ENCODE measurements at regions not wholly inside any gene's neighbourhood (a gene's known extent, or its start where the extent isn't known, plus 50 kb on each side); places are given as distances from the start of the nearest gene placed in this dataset.

DNA sequence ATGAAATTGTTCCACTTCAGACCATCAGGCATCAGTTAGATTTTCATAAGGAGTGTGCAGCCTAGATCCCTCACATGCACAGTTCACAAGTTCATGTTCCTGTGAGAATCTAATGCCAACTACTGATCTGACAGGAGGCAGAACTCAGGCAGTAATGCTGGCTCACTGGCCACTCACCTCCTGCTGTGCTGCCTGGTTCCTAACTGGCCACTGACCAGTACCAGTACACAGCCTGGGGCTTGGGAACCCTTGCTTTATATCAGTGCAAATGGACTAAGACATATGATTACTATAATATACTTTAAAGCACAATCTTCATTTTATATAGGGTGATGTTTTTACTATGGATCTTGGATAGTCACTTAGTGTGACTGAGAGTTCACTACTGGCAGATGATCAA lies 259.2 kb downstream of the SLCO4C1 start:
- TF ChIP-seq SIN3A (IDR thresholded peaks at IDR 0.05; ENCODE audit: borderline replicate concordance, insufficient read depth, low read length) (no peak), POLR2AphosphoS5 (IDR thresholded peaks at IDR 0.05; ENCODE audit: low read depth, low read length) (no peak), TAF1 (IDR thresholded peaks at IDR 0.05; ENCODE audit: borderline replicate concordance, insufficient read depth, low read length) (no peak), FOXP2 (optimal IDR thresholded peaks at IDR 0.05; ENCODE audit: borderline replicate concordance, extremely low read depth, extremely low read length, insufficient read depth) (no peak)
- TF ChIP-seq, protein P1, sequence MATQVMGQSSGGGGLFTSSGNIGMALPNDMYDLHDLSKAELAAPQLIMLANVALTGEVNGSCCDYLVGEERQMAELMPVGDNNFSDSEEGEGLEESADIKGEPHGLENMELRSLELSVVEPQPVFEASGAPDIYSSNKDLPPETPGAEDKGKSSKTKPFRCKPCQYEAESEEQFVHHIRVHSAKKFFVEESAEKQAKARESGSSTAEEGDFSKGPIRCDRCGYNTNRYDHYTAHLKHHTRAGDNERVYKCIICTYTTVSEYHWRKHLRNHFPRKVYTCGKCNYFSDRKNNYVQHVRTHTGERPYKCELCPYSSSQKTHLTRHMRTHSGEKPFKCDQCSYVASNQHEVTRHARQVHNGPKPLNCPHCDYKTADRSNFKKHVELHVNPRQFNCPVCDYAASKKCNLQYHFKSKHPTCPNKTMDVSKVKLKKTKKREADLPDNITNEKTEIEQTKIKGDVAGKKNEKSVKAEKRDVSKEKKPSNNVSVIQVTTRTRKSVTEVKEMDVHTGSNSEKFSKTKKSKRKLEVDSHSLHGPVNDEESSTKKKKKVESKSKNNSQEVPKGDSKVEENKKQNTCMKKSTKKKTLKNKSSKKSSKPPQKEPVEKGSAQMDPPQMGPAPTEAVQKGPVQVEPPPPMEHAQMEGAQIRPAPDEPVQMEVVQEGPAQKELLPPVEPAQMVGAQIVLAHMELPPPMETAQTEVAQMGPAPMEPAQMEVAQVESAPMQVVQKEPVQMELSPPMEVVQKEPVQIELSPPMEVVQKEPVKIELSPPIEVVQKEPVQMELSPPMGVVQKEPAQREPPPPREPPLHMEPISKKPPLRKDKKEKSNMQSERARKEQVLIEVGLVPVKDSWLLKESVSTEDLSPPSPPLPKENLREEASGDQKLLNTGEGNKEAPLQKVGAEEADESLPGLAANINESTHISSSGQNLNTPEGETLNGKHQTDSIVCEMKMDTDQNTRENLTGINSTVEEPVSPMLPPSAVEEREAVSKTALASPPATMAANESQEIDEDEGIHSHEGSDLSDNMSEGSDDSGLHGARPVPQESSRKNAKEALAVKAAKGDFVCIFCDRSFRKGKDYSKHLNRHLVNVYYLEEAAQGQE (IDR thresholded peaks at IDR 0.05; ENCODE audit: insufficient read depth in 1 of 2, low read depth in 2 of 2, low read length in 2 of 2) = no peak

DNA sequence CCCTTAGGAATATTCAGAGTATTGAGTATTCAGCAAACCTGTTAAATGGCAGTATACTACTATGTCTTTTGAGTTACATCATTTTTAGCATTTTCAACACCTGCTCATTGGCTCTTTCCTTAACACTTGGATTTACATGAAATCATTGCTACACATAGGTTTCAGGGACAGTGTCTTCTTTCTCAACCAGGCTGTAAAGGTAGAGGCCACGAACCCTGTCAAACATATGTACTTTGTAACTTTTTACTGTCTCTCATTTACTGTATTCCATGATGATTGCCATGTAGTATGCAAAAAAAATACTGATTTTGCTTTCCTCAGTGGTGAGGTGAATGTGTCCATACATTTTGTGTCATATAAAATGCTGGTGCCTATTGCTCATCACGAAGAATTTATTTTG lies 264.4 kb downstream of the SLCO4C1 start:
- TF ChIP-seq TAF1 (IDR thresholded peaks at IDR 0.05; ENCODE audit: borderline replicate concordance, insufficient read depth, low read length) = no peak
- no peak for TF ChIP-seq POLR2AphosphoS5 (IDR thresholded peaks at IDR 0.05; ENCODE audit: low read depth, low read length)
- TF ChIP-seq, protein P1 (IDR thresholded peaks at IDR 0.05; ENCODE audit: insufficient read depth in 1 of 2, low read depth in 2 of 2, low read length in 2 of 2) = no peak
- TF ChIP-seq SIN3A (IDR thresholded peaks at IDR 0.05; ENCODE audit: borderline replicate concordance, insufficient read depth, low read length) = no peak
- no peak for TF ChIP-seq FOXP2 (optimal IDR thresholded peaks at IDR 0.05; ENCODE audit: borderline replicate concordance, extremely low read depth, extremely low read length, insufficient read depth)

DNA sequence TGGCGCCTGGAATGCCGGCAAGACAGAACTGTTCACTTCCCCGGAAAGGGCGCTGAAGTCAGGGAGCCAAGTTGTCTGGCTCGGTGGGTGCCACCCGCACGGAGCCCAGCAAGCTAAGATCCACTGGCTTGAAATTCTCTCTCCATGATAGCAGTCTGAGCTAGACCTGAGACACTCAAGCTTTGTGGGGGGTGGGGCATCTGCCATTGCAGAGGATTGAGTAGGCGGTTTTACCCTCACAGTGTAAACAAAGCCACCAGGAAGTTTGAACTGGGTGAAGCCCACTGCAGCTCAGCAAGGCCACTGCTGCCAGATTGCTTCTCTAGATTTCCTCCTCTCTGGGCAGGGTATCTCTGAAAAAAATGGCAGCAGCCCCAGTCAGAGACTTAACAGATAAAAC lies 277.4 kb downstream of the SLCO4C1 start:
- TF ChIP-seq, protein P1 (IDR thresholded peaks at IDR 0.05; ENCODE audit: insufficient read depth in 1 of 2, low read depth in 2 of 2, low read length in 2 of 2) = no peak
- TF ChIP-seq FOXP2 (optimal IDR thresholded peaks at IDR 0.05; ENCODE audit: borderline replicate concordance, extremely low read depth, extremely low read length, insufficient read depth) (no peak), TAF1 (IDR thresholded peaks at IDR 0.05; ENCODE audit: borderline replicate concordance, insufficient read depth, low read length) (no peak), SIN3A (IDR thresholded peaks at IDR 0.05; ENCODE audit: borderline replicate concordance, insufficient read depth, low read length) (no peak), POLR2AphosphoS5 (IDR thresholded peaks at IDR 0.05; ENCODE audit: low read depth, low read length) (no peak)

DNA sequence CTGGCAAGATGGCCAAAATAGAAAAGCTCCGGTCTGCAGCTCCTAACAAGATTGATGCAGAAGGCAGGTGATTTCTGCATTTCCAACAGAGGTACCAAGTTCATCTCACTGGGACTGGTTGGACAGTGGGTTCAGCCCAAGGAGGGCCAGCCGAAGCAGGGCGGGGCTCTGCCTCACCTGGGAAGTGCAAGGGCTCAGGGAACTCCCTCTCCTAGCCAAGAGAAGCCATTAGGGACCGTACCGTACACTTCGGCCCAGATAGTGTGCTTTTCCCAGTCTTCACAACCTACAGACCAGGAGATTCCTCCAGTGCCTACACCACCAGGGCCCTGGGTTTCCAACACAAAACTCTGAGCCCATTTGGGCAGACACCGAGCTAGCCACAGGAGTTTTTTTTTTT lies 277.8 kb downstream of the SLCO4C1 start:
- TF ChIP-seq FOXP2 (optimal IDR thresholded peaks at IDR 0.05; ENCODE audit: borderline replicate concordance, extremely low read depth, extremely low read length, insufficient read depth) = no peak
- TF ChIP-seq SIN3A (IDR thresholded peaks at IDR 0.05; ENCODE audit: borderline replicate concordance, insufficient read depth, low read length) = no peak
- TF ChIP-seq, protein P1 (IDR thresholded peaks at IDR 0.05; ENCODE audit: insufficient read depth in 1 of 2, low read depth in 2 of 2, low read length in 2 of 2) = no peak
- no peak for TF ChIP-seq POLR2AphosphoS5 (IDR thresholded peaks at IDR 0.05; ENCODE audit: low read depth, low read length)
- no peak for TF ChIP-seq TAF1 (IDR thresholded peaks at IDR 0.05; ENCODE audit: borderline replicate concordance, insufficient read depth, low read length)

DNA sequence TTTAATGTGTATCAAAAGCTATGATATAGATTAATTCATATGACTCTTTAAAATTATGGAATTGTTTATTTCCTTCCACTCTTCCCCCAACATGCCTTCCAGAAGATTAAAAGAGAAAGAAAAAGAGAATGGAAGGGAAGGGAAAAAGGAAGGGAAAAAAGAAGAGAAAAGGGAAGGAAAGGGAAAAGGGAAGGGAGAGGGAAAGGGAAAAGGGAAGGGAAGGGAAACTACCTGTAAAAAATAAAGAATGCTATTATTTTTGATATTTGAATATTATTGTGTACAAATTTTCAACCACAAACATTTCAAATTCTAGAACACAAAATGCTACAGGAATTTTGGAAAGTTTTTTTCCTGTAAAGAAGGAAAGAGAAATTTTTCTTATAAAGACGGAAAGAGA lies 281.7 kb downstream of the SLCO4C1 start:
- TF ChIP-seq, protein P1 (IDR thresholded peaks at IDR 0.05; ENCODE audit: insufficient read depth in 1 of 2, low read depth in 2 of 2, low read length in 2 of 2) = no peak
